ENCODE measurements at regions not wholly inside any gene's neighbourhood (a gene's known extent, or its start where the extent isn't known, plus 50 kb on each side); places are given as distances from the start of the nearest gene placed in this dataset.

DNA sequence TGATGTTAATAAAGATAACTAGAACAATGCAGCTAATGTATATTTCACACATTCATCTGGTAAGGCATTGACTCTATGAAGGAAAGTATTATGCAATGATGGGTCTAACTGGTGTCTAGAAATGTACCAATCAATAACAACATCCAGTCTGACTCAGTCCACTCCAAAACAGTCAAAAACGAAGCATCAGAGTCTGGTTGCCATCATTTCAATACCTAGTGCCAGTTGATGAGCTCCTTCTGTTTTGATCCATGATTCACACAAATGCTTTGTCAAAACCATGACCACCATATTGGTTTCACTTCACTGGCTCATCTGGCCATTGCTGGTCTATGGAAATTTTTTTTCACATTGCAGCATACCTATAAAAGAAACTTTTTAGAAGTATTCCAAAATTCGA is 747.2 kb upstream of the TMEM132C start:
- TF ChIP-seq, protein P1, sequence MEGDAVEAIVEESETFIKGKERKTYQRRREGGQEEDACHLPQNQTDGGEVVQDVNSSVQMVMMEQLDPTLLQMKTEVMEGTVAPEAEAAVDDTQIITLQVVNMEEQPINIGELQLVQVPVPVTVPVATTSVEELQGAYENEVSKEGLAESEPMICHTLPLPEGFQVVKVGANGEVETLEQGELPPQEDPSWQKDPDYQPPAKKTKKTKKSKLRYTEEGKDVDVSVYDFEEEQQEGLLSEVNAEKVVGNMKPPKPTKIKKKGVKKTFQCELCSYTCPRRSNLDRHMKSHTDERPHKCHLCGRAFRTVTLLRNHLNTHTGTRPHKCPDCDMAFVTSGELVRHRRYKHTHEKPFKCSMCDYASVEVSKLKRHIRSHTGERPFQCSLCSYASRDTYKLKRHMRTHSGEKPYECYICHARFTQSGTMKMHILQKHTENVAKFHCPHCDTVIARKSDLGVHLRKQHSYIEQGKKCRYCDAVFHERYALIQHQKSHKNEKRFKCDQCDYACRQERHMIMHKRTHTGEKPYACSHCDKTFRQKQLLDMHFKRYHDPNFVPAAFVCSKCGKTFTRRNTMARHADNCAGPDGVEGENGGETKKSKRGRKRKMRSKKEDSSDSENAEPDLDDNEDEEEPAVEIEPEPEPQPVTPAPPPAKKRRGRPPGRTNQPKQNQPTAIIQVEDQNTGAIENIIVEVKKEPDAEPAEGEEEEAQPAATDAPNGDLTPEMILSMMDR (IDR thresholded peaks at IDR 0.05; ENCODE audit: extremely low read depth in 1 of 2, insufficient read depth in 1 of 2, low read depth in 1 of 2, low read length in 2 of 2): no peak
- TF ChIP-seq POLR2AphosphoS5 (IDR thresholded peaks at IDR 0.05; ENCODE audit: insufficient read depth, low read depth, low read length): no peak

Measured in endothelial cell of umbilical vein (primary cell).